Endothelial cell of umbilical vein (primary cell): ENCODE measurements at regions not wholly inside any gene's neighbourhood (a gene's known extent, or its start where the extent isn't known, plus 50 kb on each side); places are given as distances from the start of the nearest gene placed in this dataset.

ENCODE experiments used
- BruUV-seq: library from RNA; stranded (reverse); fragments of 400-500 nt; replicated peaks from 2 replicates; lab custom pipeline; 2021; lab: Mats Ljungman, UMichigan
- CTCF ChIA-PET: fragments of 300-600, 350-600 bp; sonication (Branson Sonifier 250); formaldehyde crosslinking; loops from one replicate; lab custom pipeline; 2021; ENCODE audit warnings: antibody characterized with exemption, inconsistent platforms; lab: Charles Lee
- POLR2A ChIA-PET: fragments of 300-600, 350-600 bp; sonication (Branson Sonifier 250); formaldehyde crosslinking; loops from one replicate; lab custom pipeline; 2021; ENCODE audit warnings: antibody characterized with exemption, inconsistent platforms; lab: Charles Lee
- DNase-seq: peaks from one replicate; pipeline ENCODE4 v3.0.0-alpha.2; 2011; ENCODE audit warnings: low read depth, low spot score
- FAIRE-seq: peaks from 2 replicates; lab custom pipeline; 2011; peaks lifted over from hg19 to GRCh38; lab: Jason Lieb, UNC
- H2AFZ ChIP-seq: 2 replicates; pipeline ENCODE4 v1.6.0; 2012; ENCODE audit warnings: low read depth, low read length, control low read depth, inconsistent platforms
- H3K27ac ChIP-seq: 2 replicates; pipeline ENCODE4 v1.5.1; 2011; ENCODE audit warnings: low read depth, mild to moderate bottlenecking, control low read depth, low read length, moderate library complexity; ENCODE audit not compliant: insufficient read depth
- H3K27me3 ChIP-seq, 2 experiments: 2 replicates each; pipeline versions ENCODE4 v1.6.0 to v1.6.1; 2011; ENCODE audit warnings: low read length in 2 of 2, mixed read lengths in 1 of 2; ENCODE audit not compliant: control insufficient read depth in 2 of 2, insufficient read depth in 2 of 2
- H3K36me3 ChIP-seq, 2 experiments: 2 replicates in 1 of 2; 3 replicates in 1 of 2; pipeline ENCODE4 v1.5.1; 2011; ENCODE audit warnings: low read length in 2 of 2, mild to moderate bottlenecking in 1 of 2, moderate library complexity in 1 of 2; ENCODE audit not compliant: control insufficient read depth in 2 of 2, insufficient read depth in 2 of 2; ENCODE audit errors: extremely low read depth in 1 of 2
- H3K4me1 ChIP-seq: 3 replicates; pipeline ENCODE4 v1.5.1; 2011; ENCODE audit warnings: mild to moderate bottlenecking, low read length; ENCODE audit not compliant: control insufficient read depth, insufficient read depth; ENCODE audit errors: extremely low read depth
- H3K4me2 ChIP-seq: 2 replicates; pipeline ENCODE4 v1.6.1; 2011; ENCODE audit warnings: low read length, control low read depth, mixed read lengths; ENCODE audit not compliant: insufficient read depth
- H3K4me3 ChIP-seq, 3 experiments: fragments of 200-600 bp in 1 of 3; sonication (generic), shearing (Covaris generic) in 1 of 3; replicated peaks in 1 of 3; 2 replicates each; pipeline ENCODE4 v1.5.1; 2011 to 2016; ENCODE audit warnings: control low read depth in 3 of 3, low read length in 3 of 3, mild to moderate bottlenecking in 2 of 3, inconsistent platforms in 1 of 3, low read depth in 1 of 3, moderate library complexity in 1 of 3; ENCODE audit not compliant: insufficient read depth in 1 of 3
- H3K79me2 ChIP-seq: 2 replicates; pipeline ENCODE4 v1.6.0; 2012; ENCODE audit warnings: low read length, inconsistent platforms; ENCODE audit not compliant: control insufficient read depth, insufficient read depth
- H3K9ac ChIP-seq: replicated peaks from 2 replicates; pipeline ENCODE3; 2011; ENCODE audit warnings: low read length, control low read depth; ENCODE audit not compliant: insufficient read depth; ENCODE audit errors: extremely low read depth
- H3K9me1 ChIP-seq: replicated peaks from 3 replicates; pipeline ENCODE4 v1.6.0; 2011; ENCODE audit warnings: mild to moderate bottlenecking, low read length; ENCODE audit not compliant: control insufficient read depth, insufficient read depth; ENCODE audit errors: extremely low read depth
- H3K9me3 ChIP-seq: replicated peaks from 2 replicates; pipeline ENCODE4 v1.5.1; 2012; ENCODE audit warnings: low read length, inconsistent platforms; ENCODE audit not compliant: control insufficient read depth, insufficient read depth
- H4K20me1 ChIP-seq: replicated peaks from 2 replicates; pipeline ENCODE3; 2011; ENCODE audit warnings: mild to moderate bottlenecking, low read length; ENCODE audit not compliant: control insufficient read depth, insufficient read depth; ENCODE audit errors: extremely low read depth
- EZH2 ChIP-seq: IDR thresholded peaks from 2 replicates; pipeline ENCODE4 v1.6.1; 2012; ENCODE audit warnings: borderline replicate concordance, low read depth, mild to moderate bottlenecking, moderate library complexity, low read length, inconsistent platforms; ENCODE audit not compliant: severe bottlenecking
- MAX ChIP-seq: IDR thresholded peaks from 2 replicates; pipeline ENCODE4 v1.6.1; 2011; ENCODE audit not compliant: insufficient read depth, insufficient read length
- POLR2A ChIP-seq: IDR thresholded peaks from 2 replicates; pipeline ENCODE4 v1.6.1; 2012; ENCODE audit warnings: low read depth, mild to moderate bottlenecking, control low read depth, low read length
- POLR2AphosphoS5 ChIP-seq: IDR thresholded peaks from 2 replicates; pipeline ENCODE4 v1.6.1; 2012; ENCODE audit warnings: low read depth, mild to moderate bottlenecking, control low read depth, low read length, moderate library complexity; ENCODE audit not compliant: insufficient read depth
- dilution Hi-C: fragments of 300-500 bp; cut with MboI; formaldehyde crosslinking; loops from one replicate; pipeline ENCODE4 v1.15.0; 2019; ENCODE audit warnings: low sequenced_read_pairs; ENCODE audit not compliant: extremely low pct_ligation_motif_present
- intact Hi-C: fragments of 100-400 bp; cut with micrococcal nuclease; formaldehyde crosslinking; loops from one replicate; pipeline ENCODE4 v1.10.0; 2022

GRCh38 chr4:31234901-31235300 is 514.7 kb downstream of the PCDH7 start:
- no peaks in the 10 kb centered on the region for H3K27me3 ChIP-seq
- no peak for TF ChIP-seq EZH2
- H2AFZ ChIP-seq = no peak overlapping the region
- H4K20me1 ChIP-seq = no peaks in the 10 kb centered on the region
- no TSS peak for BruUV-seq
- no peaks in the 10 kb centered on the region for H3K79me2 ChIP-seq
- H3K4me2 ChIP-seq = no peak overlapping the region
- H3K9me1 ChIP-seq = no peaks in the 10 kb centered on the region
- H3K27ac ChIP-seq = no peak overlapping the region
- H3K36me3 ChIP-seq = no peaks in the 10 kb centered on the region
- H3K4me1 ChIP-seq = peaks cover 3% of the 10 kb centered on the region
- H3K4me3 ChIP-seq = no peak overlapping the region
- H3K9ac ChIP-seq = no peak overlapping the region
- POLR2A ChIA-PET = no interaction called here
- dilution Hi-C loops = no loop called here
- H3K9me3 ChIP-seq = no peaks in the 10 kb centered on the region
- intact Hi-C loops = no loop called here
- no peak for FAIRE-seq
- no peak for DNase-seq
- CTCF ChIA-PET = interaction anchor here (1.4 kb wide), 1 partner anchor 189 kb away, joined by 3 read pairs; no protein-coding TSS in a partner anchor

- ChIA-PET POLR2A (no interaction called here), CTCF (interaction anchor here (1.4 kb wide), 1 partner anchor 190 kb away, joined by 3 read pairs; no protein-coding TSS in a partner anchor)
- Histone ChIP-seq H3K27ac (no peak overlapping the region), H3K4me1 (peaks cover 4% of the 10 kb centered on the region), H3K79me2 (no peaks in the 10 kb centered on the region), H3K27me3 (no peaks in the 10 kb centered on the region), H3K9me3 (no peaks in the 10 kb centered on the region), H3K9ac (no peak overlapping the region), H3K4me2 (no peak overlapping the region), H3K36me3 (no peaks in the 10 kb centered on the region), H4K20me1 (no peaks in the 10 kb centered on the region), H3K9me1 (no peaks in the 10 kb centered on the region), H2AFZ (no peak overlapping the region), H3K4me3 (no peak overlapping the region)
- no TSS peak for BruUV-seq
- intact Hi-C loops (no loop called here), dilution Hi-C loops (no loop called here)
- DNase-seq (no peak), FAIRE-seq (no peak)
- TF ChIP-seq MAX = no peak
- no peak for TF ChIP-seq POLR2A
- no peak for TF ChIP-seq POLR2AphosphoS5
- TF ChIP-seq EZH2 = no peak
Observed at GRCh38 chr4:31236020-31236638, 516.0 kb downstream of the PCDH7 start.
